HT1080 (cell line): ENCODE measurements at regions not wholly inside any gene's neighbourhood (a gene's known extent, or its start where the extent isn't known, plus 50 kb on each side); places are given as distances from the start of the nearest gene placed in this dataset.
"Not testable (repeated sequence)": the region's sequence is repeated elsewhere in the genome, so short reads cannot be mapped to it uniquely, and the experiment has no call there.

ENCODE experiments used
- DNase-seq: peaks from one replicate; pipeline ENCODE4 v3.0.0-alpha.2; 2015; ENCODE audit warnings: low read depth

GRCh38 chr3:5800965-5801364 lies 613.5 kb downstream of the EDEM1 start:
- no peak for DNase-seq

- peak; percentile 19 for DNase-seq
Measured at GRCh38 chr3:5806192-5806591, 618.7 kb downstream of the EDEM1 start.

DNA sequence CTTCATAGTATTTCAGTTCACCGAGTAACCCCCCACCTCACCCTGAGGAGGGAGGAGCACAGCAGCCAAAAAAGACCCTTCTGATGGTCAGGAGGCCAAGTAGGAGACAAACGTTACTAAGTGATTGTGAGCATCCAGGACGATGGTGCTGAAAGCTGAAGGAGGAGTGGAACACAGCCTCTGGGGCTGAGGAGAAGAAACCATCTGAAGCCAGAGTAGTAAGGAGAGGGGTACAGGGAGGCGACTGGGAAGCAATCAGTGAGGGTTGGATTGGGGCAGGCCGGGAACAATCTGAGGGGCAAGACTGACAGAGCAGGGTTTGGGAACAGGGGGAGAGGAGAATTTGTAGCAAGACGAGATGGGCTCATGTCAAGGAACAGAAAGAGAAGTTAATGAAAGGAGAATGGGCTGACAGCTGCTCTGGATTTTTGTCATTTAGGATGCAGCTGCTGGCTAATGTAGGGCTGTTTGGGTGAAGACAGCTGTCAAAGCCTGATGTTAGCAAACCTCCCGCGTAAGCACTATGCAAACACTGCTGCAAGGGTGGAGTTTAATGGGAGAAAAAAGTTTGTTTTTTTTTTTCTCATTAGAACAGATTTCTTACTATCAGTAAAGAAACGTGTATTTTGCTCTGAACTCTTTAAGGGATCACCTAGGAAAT lies 622.2 kb downstream of the EDEM1 start:
- no peak for DNase-seq

DNA sequence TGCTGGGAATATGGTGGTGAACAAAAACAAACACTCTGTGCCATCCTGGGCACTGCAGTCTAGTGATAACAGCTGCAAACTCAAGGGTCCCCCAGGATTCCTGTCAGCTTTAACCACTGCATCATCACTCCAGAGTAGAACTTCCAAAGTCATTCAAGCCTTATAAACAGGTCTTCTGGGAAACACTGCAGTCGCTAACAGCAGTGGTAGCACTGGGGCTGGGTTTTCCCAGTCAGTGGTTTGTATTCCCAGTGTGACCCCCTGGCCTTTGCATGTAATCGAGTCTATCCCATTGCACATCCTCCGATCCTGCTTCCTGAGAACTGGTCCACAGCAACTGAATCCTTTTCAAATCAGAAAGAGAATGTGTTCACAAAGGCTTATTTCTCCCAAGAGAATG lies 623.5 kb downstream of the EDEM1 start:
- no peak for DNase-seq

- peak; percentile 53 for DNase-seq
Measured at GRCh38 chr3:5813521-5813920, 626.0 kb downstream of the EDEM1 start.

DNA sequence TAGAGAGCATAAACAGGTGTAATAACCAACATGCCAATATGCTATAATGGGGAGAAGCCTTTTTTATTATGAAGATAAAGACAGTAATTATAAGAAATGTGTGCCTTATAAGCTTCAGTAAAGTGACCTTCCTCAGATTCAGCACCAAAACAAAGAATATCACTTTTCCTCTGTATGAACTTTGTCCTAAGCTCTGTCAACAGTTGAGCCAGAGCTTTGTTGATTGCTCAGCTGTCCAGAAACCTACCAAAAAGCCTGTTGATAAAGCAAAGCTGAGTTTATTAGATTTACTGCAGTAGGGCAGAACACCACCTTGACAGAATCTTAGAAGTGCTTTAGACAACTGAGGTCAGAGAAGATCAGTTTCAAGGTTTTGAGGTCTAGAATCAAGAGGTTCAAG lies 635.3 kb downstream of the EDEM1 start:
- DNase-seq = no peak

DNA sequence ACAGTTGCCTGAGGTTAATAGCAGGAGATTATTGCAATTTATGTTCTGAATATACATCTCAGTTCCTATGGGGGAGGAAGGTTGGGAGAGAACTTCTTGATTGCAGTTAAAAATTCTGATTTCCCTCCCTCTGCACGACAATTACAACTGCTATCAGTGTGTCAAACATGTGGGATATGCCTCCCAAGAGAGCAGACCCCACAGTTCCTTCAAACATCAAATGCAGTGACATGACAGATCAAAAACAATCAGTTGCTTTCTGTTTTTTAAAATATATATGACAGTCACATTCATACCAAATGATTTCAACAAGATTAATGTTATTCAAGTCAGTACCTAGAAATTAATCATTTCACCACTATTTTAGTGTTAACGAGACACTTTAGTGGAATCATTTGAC lies 639.0 kb downstream of the EDEM1 start:
- DNase-seq = no peak

DNA sequence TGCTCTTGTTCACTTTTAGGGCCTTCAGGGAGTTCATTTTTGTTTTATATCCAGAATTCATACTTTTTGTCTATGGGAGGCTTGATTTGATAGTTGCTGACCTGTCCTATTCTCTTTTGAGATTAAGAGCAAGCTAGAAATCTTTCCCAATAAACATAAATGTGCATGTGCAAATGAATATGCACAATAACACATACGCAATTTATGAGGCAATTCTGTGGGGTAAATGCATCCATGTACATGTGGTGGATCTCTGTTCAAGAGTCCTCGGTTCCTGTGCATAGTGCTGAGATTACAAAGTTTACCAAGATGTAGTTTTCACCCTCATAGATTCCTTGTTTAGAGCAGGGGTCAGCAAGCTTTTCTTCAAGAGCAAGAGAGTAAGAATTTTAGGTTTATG lies 640.7 kb downstream of the EDEM1 start:
- no peak for DNase-seq

DNA sequence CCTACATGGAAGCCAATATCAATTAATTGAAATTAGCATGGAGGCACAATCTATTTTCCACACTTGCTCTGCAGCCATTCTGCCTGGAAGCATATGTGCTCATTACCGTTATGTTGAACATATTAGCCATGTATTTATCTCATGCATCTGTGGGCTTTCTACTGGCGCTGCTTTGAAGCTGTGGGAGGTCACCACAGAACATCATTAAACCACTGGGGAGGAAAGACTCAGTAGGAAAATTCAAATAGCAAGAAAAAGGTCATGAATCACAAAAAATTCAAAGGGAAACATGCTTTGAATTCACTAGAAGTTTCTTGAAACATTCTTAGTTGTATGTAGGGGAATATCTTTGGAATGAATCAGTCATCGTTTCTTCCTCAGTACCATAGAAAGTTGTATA lies 652.5 kb downstream of the EDEM1 start:
- peak; percentile 27 for DNase-seq

GRCh38 chr3:5841599-5841998 lies 654.1 kb downstream of the EDEM1 start:
- no peak for DNase-seq

- DNase-seq = no peak
Measured at GRCh38 chr3:5846261-5846660, 658.8 kb downstream of the EDEM1 start.

- DNase-seq = no peak
Measured at GRCh38 chr3:5861151-5861550, 673.6 kb downstream of the EDEM1 start.

DNA sequence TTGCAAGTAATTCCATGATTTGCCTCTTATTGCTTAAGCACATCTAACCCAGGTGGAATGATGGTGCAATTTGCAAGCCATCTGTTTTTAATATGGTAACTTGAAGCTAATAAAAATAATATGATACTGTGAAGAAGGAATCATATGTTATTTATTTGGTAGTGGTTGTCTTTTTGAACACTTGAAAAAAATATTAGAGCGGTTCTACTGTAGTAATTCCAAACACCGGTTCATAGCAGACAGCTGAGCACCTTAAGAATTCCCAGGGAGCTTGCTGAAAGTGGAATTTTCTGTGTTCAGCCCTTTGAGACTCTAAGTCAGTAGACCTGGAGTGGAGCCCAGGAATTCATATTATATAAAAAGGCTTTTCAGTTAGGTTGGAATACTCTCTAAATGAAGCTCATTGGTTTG lies 687.4 kb downstream of the EDEM1 start:
- DNase-seq = no peak

DNA sequence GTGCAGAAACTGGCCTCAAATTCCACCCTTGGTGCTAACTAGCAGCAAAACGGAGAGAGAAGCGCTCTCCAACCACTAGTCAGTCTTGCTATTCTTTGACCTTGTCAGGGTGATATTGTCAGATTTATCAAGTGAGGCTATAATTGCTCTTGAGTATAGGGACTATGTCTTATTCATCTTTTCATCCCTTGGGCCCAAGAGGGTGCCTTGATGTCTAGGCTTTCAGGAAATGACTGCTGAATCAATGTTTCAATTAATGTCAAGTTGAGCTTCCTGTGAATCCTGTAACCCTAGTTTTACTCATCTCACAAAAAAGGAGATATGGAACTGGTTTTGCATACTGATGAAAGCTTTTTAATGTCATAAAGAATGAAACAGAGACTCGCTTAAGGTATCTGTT lies 701.3 kb downstream of the EDEM1 start:
- DNase-seq = no peak

GRCh38 chr3:5889374-5889773 lies 701.9 kb downstream of the EDEM1 start:
- no peak for DNase-seq

DNA sequence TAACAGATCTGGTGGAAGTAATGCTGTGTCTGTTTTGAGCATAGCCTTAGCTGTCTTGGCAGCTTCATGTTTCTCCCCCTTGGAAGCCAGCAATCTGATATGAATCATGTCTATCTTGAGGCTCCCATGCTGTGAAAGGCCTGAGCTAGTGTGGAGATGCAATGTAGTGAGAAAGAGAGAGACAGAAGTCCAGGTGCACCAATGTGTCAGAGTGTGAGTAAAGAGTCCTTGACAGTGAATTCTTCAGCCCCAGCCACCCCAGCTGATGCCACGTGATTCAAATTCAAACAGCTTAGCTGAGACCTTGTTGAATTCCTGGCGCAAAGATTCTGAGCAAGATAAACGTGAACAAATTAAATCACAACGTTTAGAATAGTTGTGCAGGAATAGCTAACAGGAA lies 704.2 kb downstream of the EDEM1 start:
- peak; percentile 49 for DNase-seq

- no peak for DNase-seq
Measured at GRCh38 chr3:5898106-5898505, 710.6 kb downstream of the EDEM1 start.

- DNase-seq = no peak
Measured at GRCh38 chr3:5899014-5899761, 711.7 kb downstream of the EDEM1 start.

DNA sequence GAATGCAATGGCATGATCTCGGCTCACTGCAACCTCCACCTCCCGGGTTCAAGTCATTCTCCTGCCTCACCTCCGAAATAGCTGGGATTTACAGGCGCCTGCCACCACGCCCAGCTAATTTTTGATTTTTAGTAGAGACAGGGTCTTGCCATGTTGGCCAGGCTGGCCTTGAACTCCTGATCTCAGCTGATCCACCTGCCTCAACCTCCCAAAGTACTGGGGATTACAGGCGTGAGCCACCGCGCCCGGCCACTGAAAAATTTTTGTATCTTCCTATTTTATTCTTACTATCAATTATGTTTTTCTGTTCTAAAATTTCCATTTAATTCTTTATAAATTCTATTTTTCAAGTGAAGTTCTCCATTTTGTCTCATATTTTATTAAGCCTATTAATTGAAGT lies 730.4 kb downstream of the EDEM1 start:
- no peak for DNase-seq

- no peak for DNase-seq
Measured at GRCh38 chr3:5918626-5919025, 731.1 kb downstream of the EDEM1 start.

DNA sequence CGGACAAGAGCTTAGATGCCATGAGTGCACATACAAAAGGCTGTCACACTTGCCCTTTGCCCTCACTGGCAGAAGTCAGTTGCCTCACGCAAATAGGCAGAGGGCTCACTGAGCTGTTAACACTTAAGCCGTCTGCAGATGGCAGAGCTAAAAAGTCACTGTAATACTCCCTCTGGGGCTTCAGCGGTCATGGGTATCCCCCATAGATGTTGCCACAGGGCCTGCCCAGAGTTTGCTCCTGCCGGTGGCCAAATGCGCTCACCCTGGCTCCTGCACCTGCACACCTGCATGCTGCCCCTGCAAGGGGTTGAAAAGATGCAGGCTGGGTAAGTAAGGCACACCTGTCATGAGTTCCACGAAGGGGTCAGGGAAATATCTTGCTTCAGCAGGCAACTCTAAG lies 741.5 kb downstream of the EDEM1 start:
- DNase-seq = no peak

- not testable (repeated sequence) for DNase-seq
Measured at GRCh38 chr3:5944061-5944460, 756.6 kb downstream of the EDEM1 start.

GRCh38 chr3:5948084-5948483 lies 760.6 kb downstream of the EDEM1 start:
- no peak for DNase-seq
